ENCODE measurements at regions not wholly inside any gene's neighbourhood (a gene's known extent, or its start where the extent isn't known, plus 50 kb on each side); places are given as distances from the start of the nearest gene placed in this dataset.

DNA sequence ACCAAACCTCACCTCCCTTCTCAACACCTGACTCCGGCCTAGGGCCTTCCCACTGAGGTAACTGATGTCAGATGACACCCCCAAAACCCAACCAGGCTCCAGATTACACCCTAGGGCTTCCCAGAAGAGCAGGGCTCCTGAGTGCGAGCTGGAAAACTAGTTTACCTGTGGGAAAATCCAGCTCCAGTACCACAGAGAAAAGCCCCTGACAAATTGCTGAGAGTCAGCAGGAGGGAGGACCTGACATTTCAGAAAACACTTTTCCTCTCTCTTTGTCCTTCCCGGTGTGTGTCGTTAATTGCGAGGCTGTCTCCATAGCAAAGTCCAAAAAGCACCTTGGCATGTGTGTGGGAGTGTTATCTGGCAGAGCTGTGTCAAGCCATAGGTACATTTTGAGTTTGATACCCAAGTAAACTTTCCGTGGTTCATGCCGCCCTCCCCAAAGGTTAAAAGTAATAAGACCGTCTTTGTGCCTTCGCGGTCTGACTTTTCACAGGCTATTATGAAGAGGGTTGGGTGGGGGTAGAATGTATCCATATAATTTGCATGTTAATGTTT is 79.8 kb upstream of the FNDC3B start:
- H3K36me3 Mint-ChIP-seq (ENCODE audit: low read depth) = no peaks in the 10 kb centered on the region
- H3K9me3 Mint-ChIP-seq = no peaks in the 10 kb centered on the region
- TF ChIP-seq, protein P1, sequence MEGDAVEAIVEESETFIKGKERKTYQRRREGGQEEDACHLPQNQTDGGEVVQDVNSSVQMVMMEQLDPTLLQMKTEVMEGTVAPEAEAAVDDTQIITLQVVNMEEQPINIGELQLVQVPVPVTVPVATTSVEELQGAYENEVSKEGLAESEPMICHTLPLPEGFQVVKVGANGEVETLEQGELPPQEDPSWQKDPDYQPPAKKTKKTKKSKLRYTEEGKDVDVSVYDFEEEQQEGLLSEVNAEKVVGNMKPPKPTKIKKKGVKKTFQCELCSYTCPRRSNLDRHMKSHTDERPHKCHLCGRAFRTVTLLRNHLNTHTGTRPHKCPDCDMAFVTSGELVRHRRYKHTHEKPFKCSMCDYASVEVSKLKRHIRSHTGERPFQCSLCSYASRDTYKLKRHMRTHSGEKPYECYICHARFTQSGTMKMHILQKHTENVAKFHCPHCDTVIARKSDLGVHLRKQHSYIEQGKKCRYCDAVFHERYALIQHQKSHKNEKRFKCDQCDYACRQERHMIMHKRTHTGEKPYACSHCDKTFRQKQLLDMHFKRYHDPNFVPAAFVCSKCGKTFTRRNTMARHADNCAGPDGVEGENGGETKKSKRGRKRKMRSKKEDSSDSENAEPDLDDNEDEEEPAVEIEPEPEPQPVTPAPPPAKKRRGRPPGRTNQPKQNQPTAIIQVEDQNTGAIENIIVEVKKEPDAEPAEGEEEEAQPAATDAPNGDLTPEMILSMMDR (IDR thresholded peaks at IDR 0.05) = no peak
- H3K27ac Mint-ChIP-seq = no peak overlapping the region
- no peaks in the 10 kb centered on the region for H3K27me3 Mint-ChIP-seq (ENCODE audit: insufficient read depth)
- peaks cover 10% of the 10 kb centered on the region for H3K4me1 Mint-ChIP-seq (ENCODE audit: low read depth)
- no peak for DNase-seq
- no peak overlapping the region for H3K4me3 Mint-ChIP-seq

DNA sequence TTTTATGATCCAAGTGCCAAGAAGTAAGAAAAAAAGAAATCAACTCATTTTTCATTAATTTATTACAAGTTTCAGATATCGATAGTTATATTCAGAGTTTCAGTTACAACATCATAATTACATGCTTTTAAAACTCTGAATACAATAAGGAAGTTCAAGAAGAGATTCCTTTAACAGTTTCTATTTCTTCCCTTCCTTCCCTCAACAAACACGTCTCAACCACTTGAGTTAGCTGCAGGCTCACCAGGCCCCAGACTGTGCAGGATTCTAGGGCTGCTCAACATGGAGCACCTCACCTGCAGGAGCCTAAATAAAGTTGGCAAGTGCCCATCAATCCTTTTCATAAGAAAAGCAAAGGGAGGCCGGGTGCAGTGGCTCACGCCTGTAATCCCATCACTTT is 79.2 kb upstream of the FNDC3B start:
- Mint-ChIP-seq H3K27ac (no peak overlapping the region), H3K36me3 (ENCODE audit: low read depth) (no peaks in the 10 kb centered on the region), H3K9me3 (no peaks in the 10 kb centered on the region), H3K4me1 (ENCODE audit: low read depth) (peaks cover 10% of the 10 kb centered on the region), H3K27me3 (ENCODE audit: insufficient read depth) (no peaks in the 10 kb centered on the region), H3K4me3 (no peak overlapping the region)
- TF ChIP-seq, protein P1 (IDR thresholded peaks at IDR 0.05) = no peak
- DNase-seq = no peak

DNA sequence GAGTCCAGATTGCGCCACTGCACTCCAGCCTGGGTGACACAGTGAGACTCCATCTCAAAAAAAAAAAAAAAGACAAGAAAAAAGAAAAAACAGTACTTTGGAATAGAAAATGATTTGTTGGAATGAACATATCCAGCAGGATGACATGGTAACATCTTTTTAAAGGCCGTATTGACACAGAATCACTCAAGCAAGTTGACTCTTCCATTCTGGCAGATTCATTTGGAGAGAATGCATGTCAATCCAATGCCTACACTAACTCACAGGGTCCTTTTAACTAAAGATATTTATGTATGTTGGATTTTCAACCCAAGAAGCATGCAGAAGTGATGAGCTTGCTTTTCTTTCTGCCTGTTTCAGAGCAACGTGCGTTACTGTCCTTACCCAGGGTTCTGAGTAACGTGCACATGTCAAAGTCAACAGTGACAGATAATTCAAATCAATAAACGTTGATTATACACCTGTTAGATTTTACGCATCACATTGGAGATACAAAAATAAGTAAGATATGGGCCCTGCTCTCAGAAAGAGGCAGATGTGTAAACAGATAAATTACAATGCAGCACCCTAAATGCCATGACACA is 77.1 kb upstream of the FNDC3B start:
- DNase-seq = no peak
- Mint-ChIP-seq H3K36me3 (ENCODE audit: low read depth) (no peaks in the 10 kb centered on the region), H3K4me3 (no peak overlapping the region), H3K4me1 (ENCODE audit: low read depth) (peaks cover 21% of the 10 kb centered on the region), H3K27me3 (ENCODE audit: insufficient read depth) (no peaks in the 10 kb centered on the region), H3K9me3 (no peaks in the 10 kb centered on the region), H3K27ac (no peak overlapping the region)
- TF ChIP-seq, protein P1 (IDR thresholded peaks at IDR 0.05) = no peak

DNA sequence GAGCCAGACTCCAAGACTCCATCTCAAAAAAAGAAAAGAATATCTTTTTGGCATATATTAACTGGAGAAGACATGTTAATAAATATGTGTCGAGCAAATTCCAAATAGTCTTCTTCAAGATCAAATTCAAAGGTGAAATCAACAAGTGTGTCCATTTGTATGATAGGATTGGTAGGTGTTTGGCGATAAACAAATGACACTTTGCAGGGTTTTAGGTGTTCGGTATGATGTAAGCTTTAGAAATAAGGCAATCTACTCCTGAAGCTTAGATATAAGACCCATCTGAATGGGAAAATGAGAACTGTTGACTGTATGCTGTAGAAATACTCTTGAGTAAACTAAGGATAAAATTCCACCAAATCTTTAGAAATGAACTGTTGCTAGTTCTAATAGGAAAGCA is 75.8 kb upstream of the FNDC3B start:
- no peaks in the 10 kb centered on the region for H3K36me3 Mint-ChIP-seq (ENCODE audit: low read depth)
- H3K4me3 Mint-ChIP-seq = no peak overlapping the region
- peaks cover 34% of the 10 kb centered on the region for H3K4me1 Mint-ChIP-seq (ENCODE audit: low read depth)
- no peaks in the 10 kb centered on the region; the same call in 1 of the 2 replicates for H3K27me3 Mint-ChIP-seq (ENCODE audit: insufficient read depth)
- H3K27ac Mint-ChIP-seq = no peak overlapping the region
- no peaks in the 10 kb centered on the region for H3K9me3 Mint-ChIP-seq
- DNase-seq = no peak
- TF ChIP-seq, protein P1 (IDR thresholded peaks at IDR 0.05) = no peak

DNA sequence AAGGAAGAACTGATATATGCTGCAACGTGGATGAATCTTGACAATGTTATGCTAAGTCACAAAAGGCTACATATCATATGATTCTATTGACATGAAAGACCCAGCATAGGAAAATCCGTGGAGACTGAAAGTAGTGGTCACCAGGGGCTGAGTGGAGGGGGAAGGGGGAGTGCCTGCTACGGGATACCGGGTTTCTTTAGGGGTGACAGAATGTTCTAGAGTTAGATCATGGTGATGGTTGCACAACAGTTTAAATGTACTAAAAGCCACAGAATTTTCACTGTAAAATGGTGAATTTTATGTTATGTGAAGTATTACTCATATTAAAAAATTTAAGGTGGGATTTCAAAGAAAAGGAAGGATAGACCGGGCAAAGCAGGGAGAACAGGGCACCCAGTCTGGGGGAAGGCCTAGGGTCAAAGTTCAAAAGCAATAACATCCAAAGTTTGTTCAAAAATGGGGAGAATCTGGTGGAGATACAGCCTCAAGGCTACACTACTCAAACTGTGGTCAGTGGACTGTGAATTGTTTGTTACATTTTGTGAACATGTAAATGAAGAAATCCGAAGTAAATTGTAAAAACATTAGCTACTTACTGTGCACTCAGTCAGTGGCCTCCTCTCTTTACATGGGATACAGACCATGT is 74.2 kb upstream of the FNDC3B start:
- H3K27ac Mint-ChIP-seq = no peak overlapping the region
- no peak for DNase-seq
- H3K4me3 Mint-ChIP-seq = no peak overlapping the region
- TF ChIP-seq, protein P1 (IDR thresholded peaks at IDR 0.05) = no peak
- no peaks in the 10 kb centered on the region; the same call in none of the 2 replicates for H3K27me3 Mint-ChIP-seq (ENCODE audit: insufficient read depth)
- H3K36me3 Mint-ChIP-seq (ENCODE audit: low read depth) = no peaks in the 10 kb centered on the region
- H3K4me1 Mint-ChIP-seq (ENCODE audit: low read depth) = peaks cover 44% of the 10 kb centered on the region
- no peaks in the 10 kb centered on the region for H3K9me3 Mint-ChIP-seq
